HL-60 (cell line): ENCODE measurements at regions not wholly inside any gene's neighbourhood (a gene's known extent, or its start where the extent isn't known, plus 50 kb on each side); places are given as distances from the start of the nearest gene placed in this dataset.

Source experiments
- DNase-seq, 2 experiments: peaks; one replicate each; pipeline ENCODE4 v3.0.0-alpha.2; 2010 to 2020; ENCODE audit warnings: low read depth in 1 of 2, low spot score in 1 of 2
- H3K27ac ChIP-seq: fragments of 250-450 bp; sonication (Bioruptor Pico); replicated peaks from 2 replicates; pipeline ENCODE4 v1.5.1; 2020; ENCODE audit warnings: mild to moderate bottlenecking, moderate library complexity
- H3K27me3 ChIP-seq: fragments of 250-450 bp; sonication (Bioruptor Pico); 2 replicates; pipeline ENCODE4 v1.5.1; 2021; ENCODE audit warnings: mild to moderate bottlenecking, moderate library complexity; ENCODE audit not compliant: insufficient read depth, poor library complexity, severe bottlenecking
- H3K4me3 ChIP-seq: replicated peaks from 2 replicates; pipeline ENCODE4 v1.5.1; 2011; ENCODE audit warnings: mild to moderate bottlenecking, control low read depth, low read length; ENCODE audit not compliant: insufficient read depth
- GABPA ChIP-seq: IDR thresholded peaks from 2 replicates; pipeline ENCODE4 v1.6.1; 2012; ENCODE audit warnings: low read depth
- POLR2AphosphoS5 ChIP-seq: IDR thresholded peaks from 2 replicates; pipeline ENCODE4 v1.6.1; 2012; ENCODE audit warnings: low read depth
- REST ChIP-seq: IDR thresholded peaks from 2 replicates; pipeline ENCODE4 v1.6.1; 2012; ENCODE audit warnings: low read depth; ENCODE audit not compliant: insufficient replicate concordance
- SPI1 ChIP-seq: IDR thresholded peaks from 2 replicates; pipeline ENCODE4 v1.6.1; 2012; ENCODE audit warnings: low read depth, mild to moderate bottlenecking, borderline replicate concordance
- TF ChIP-seq, protein P1 (sequence below): IDR thresholded peaks from one replicate; pipeline ENCODE4 v1.5.1; 2011; ENCODE audit warnings: low read length, control low read depth, inconsistent platforms; ENCODE audit not compliant: insufficient read depth

- no peak overlapping the region for H3K4me3 ChIP-seq
- no peaks in the 10 kb centered on the region for H3K27me3 ChIP-seq
- H3K27ac ChIP-seq, result no peak overlapping the region
- TF ChIP-seq GABPA (no peak), SPI1 (no peak), REST (no peak), POLR2AphosphoS5 (no peak)
- TF ChIP-seq, protein P1, sequence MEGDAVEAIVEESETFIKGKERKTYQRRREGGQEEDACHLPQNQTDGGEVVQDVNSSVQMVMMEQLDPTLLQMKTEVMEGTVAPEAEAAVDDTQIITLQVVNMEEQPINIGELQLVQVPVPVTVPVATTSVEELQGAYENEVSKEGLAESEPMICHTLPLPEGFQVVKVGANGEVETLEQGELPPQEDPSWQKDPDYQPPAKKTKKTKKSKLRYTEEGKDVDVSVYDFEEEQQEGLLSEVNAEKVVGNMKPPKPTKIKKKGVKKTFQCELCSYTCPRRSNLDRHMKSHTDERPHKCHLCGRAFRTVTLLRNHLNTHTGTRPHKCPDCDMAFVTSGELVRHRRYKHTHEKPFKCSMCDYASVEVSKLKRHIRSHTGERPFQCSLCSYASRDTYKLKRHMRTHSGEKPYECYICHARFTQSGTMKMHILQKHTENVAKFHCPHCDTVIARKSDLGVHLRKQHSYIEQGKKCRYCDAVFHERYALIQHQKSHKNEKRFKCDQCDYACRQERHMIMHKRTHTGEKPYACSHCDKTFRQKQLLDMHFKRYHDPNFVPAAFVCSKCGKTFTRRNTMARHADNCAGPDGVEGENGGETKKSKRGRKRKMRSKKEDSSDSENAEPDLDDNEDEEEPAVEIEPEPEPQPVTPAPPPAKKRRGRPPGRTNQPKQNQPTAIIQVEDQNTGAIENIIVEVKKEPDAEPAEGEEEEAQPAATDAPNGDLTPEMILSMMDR, result no peak
- DNase-seq, result no peak
Observed at GRCh38 chr1:222865718-222866117, 50.9 kb downstream of the DISP1 start.

DNA sequence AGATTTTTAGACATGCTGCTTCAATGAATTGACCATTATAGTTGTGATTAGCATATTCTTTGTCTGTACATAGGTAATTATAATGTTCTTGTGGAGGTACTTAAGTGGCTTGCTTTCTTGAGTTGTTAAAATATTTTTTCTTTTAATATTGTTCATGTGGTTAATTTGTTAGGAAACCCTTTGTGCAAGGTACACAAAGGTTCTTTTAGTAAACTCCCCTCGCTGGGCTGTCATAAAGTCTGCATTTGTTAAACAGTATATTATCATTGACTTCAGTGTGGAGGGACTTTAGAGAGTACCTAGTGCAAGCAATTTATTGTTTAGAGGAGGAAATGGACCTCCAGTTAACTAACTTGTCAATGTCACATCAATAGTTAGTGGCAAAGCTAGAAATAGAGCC is 52.5 kb downstream of the DISP1 start:
- no peak for TF ChIP-seq POLR2AphosphoS5
- TF ChIP-seq, protein P1, result no peak
- TF ChIP-seq REST, result no peak
- TF ChIP-seq SPI1, result no peak
- TF ChIP-seq GABPA, result no peak
- DNase-seq, result no peak
- H3K27me3 ChIP-seq, result no peaks in the 10 kb centered on the region
- H3K27ac ChIP-seq, result no peak overlapping the region
- no peak overlapping the region for H3K4me3 ChIP-seq

GRCh38 chr1:222876182-222876581 is 61.3 kb downstream of the DISP1 start:
- TF ChIP-seq POLR2AphosphoS5 (no peak), GABPA (no peak)
- TF ChIP-seq, protein P1, result no peak

GRCh38 chr1:222877854-222878253 is 63.0 kb downstream of the DISP1 start:
- Histone ChIP-seq H3K27ac (no peak overlapping the region), H3K27me3 (no peaks in the 10 kb centered on the region), H3K4me3 (no peak overlapping the region)
- no peak for DNase-seq
- TF ChIP-seq, protein P1, result no peak
- TF ChIP-seq POLR2AphosphoS5, result no peak
- no peak for TF ChIP-seq REST
- no peak for TF ChIP-seq SPI1
- no peak for TF ChIP-seq GABPA

More at GRCh38 chr1:222876182-222876581, 61.3 kb downstream of the DISP1 start:
- Histone ChIP-seq H3K27ac (no peak overlapping the region), H3K27me3 (no peaks in the 10 kb centered on the region), H3K4me3 (no peak overlapping the region)
- DNase-seq, result no peak
